ENCODE measurements at regions not wholly inside any gene's neighbourhood (a gene's known extent, or its start where the extent isn't known, plus 50 kb on each side); places are given as distances from the start of the nearest gene placed in this dataset.
"Not testable (repeated sequence)": the region's sequence is repeated elsewhere in the genome, so short reads cannot be mapped to it uniquely, and the experiment has no call there.

- H3K27me3 ChIP-seq = no peaks in the 10 kb centered on the region
- no peaks in the 10 kb centered on the region for H3K36me3 ChIP-seq
- TF ChIP-seq POLR2A (IDR thresholded peaks at IDR 0.05) = no peak
- no peak for TF ChIP-seq POLR2AphosphoS5 (IDR thresholded peaks at IDR 0.05)
- TF ChIP-seq EP300 (IDR thresholded peaks at IDR 0.05) = no peak
- TF ChIP-seq CTCF (IDR thresholded peaks at IDR 0.05) = no peak
- no peak overlapping the region for H3K4me3 ChIP-seq
- intact Hi-C loops (cut with DNase I; ENCODE audit: low total_unique reads) = no loop called here
- peak in 1 of 2 donors; percentile 79 for DNase-seq
- peaks cover 0 to 21% (median 2%) of the 10 kb centered on the region in 4 donors for H3K4me1 ChIP-seq
- H3K27ac ChIP-seq = no peak overlapping the region
- WGBS, 5 donors = 68 to 89% (median 77%) methylated on average over 5 of the region's 5 CpGs
- H3K9me3 ChIP-seq = peaks cover 0 to 14% (median 0%) of the 10 kb centered on the region in 4 donors
Measured at GRCh38 chr9:108033976-108034964, 544.7 kb upstream of the KLF4 start.

GRCh38 chr9:108032079-108032478 lies 542.5 kb upstream of the KLF4 start:
- intact Hi-C loops (cut with DNase I; ENCODE audit: low total_unique reads); H3K27ac ChIP-seq; H3K27me3 ChIP-seq; H3K36me3 ChIP-seq; H3K4me3 ChIP-seq; DNase-seq: not testable (repeated sequence)
- peaks cover 0 to 18% (median 2%) of the 10 kb centered on the region in 4 donors for H3K4me1 ChIP-seq
- peaks cover 0 to 14% (median 0%) of the 10 kb centered on the region in 4 donors for H3K9me3 ChIP-seq
- WGBS, 5 donors = 67 to 89% (median 74%) methylated on average over 3 to 9 of the region's 9 CpGs

GRCh38 chr9:108031221-108031620 lies 541.7 kb upstream of the KLF4 start:
- H3K4me1 ChIP-seq; H3K36me3 ChIP-seq; H3K27ac ChIP-seq; H3K27me3 ChIP-seq; DNase-seq; H3K4me3 ChIP-seq; intact Hi-C loops (cut with DNase I; ENCODE audit: low total_unique reads): not testable (repeated sequence)
- 90 to 96% (median 93%) methylated on average over 11 of the region's 11 CpGs for WGBS, 5 donors
- H3K9me3 ChIP-seq = peaks cover 0 to 14% (median 0%) of the 10 kb centered on the region in 4 donors

GRCh38 chr9:108026718-108027117 lies 537.1 kb upstream of the KLF4 start:
- H3K27ac ChIP-seq; H3K9me3 ChIP-seq; H3K4me1 ChIP-seq; H3K36me3 ChIP-seq; intact Hi-C loops (cut with DNase I; ENCODE audit: low total_unique reads); DNase-seq; H3K27me3 ChIP-seq; H3K4me3 ChIP-seq: not testable (repeated sequence)
- 94 to 100% (median 97%) methylated on average over 4 of the region's 4 CpGs for WGBS, 5 donors

- no peak overlapping the region for H3K4me3 ChIP-seq
- H3K36me3 ChIP-seq = no peaks in the 10 kb centered on the region
- no peaks in the 10 kb centered on the region for H3K27me3 ChIP-seq
- intact Hi-C loops (cut with DNase I; ENCODE audit: low total_unique reads) = no loop called here
- no peaks in the 10 kb centered on the region for H3K4me1 ChIP-seq
- H3K27ac ChIP-seq = no peak overlapping the region
- TF ChIP-seq POLR2A (IDR thresholded peaks at IDR 0.05) (no peak), EP300 (IDR thresholded peaks at IDR 0.05) (no peak), POLR2AphosphoS5 (IDR thresholded peaks at IDR 0.05) (no peak), CTCF (IDR thresholded peaks at IDR 0.05) (no peak)
- DNase-seq = no peak
- no peaks in the 10 kb centered on the region for H3K9me3 ChIP-seq
Measured at GRCh38 chr9:108024604-108025003, 535.0 kb upstream of the KLF4 start.
